ENCODE measurements at regions not wholly inside any gene's neighbourhood (a gene's known extent, or its start where the extent isn't known, plus 50 kb on each side); places are given as distances from the start of the nearest gene placed in this dataset.

DNA sequence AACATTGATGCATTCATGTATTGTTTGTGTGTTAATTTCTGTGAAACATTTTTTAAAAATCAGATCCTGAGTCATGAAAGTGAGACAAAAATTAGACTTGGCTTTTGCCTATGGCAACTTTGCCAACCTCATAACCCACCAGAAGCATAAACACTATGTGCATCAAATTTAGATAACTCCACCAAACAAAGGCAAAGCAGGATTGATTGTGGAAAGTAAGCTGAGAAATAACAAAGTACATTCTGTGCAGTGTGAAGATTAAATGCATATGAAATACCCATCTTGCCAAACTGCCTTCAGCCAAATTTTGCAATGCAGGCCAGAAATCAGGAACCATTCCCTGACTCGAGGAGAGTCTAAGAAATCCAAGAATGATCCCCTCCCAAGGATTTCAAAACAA, 493.4 kb downstream of the AJAP1 start:
- ATAC-seq = no peak
- Histone ChIP-seq H3K4me1 (ENCODE audit: insufficient read depth, low read length) (no peaks in the 10 kb centered on the region), H4K20me1 (ENCODE audit: low read length) (no peaks in the 10 kb centered on the region), H3K79me2 (ENCODE audit: low read length) (no peaks in the 10 kb centered on the region), H3K9me3 (ENCODE audit: low read length) (no peaks in the 10 kb centered on the region; the same call in 1 of the 2 replicates), H3K4me2 (ENCODE audit: low read length) (no peak overlapping the region), H3K36me3 (ENCODE audit: low read depth, low read length) (no peaks in the 10 kb centered on the region), H3F3A (ENCODE audit: low read length, unreplicated experiment) (no peaks in the 10 kb centered on the region), H3K27ac (ENCODE audit: low read length) (no peak overlapping the region), H3K4me3 (ENCODE audit: low read length) (no peak overlapping the region), H2AFZ (ENCODE audit: low read length) (no peak overlapping the region), H3K9me2 (replicated peaks; ENCODE audit: low read length) (no peaks in the 10 kb centered on the region), H3K9ac (ENCODE audit: low read length) (no peak overlapping the region), H3K27me3 (ENCODE audit: low read length) (no peaks in the 10 kb centered on the region)
- no peak for DNase-seq
- TF ChIP-seq EZH2 (IDR thresholded peaks at IDR 0.05; ENCODE audit: low read length, unreplicated experiment) = no peak
- intact Hi-C loops (cut with micrococcal nuclease) = no loop called here
- BruUV-seq (replicated peaks) = no TSS peak
- ChIA-PET POLR2A (ENCODE audit: unreplicated experiment) (no interaction called here), CTCF (no interaction called here)

DNA sequence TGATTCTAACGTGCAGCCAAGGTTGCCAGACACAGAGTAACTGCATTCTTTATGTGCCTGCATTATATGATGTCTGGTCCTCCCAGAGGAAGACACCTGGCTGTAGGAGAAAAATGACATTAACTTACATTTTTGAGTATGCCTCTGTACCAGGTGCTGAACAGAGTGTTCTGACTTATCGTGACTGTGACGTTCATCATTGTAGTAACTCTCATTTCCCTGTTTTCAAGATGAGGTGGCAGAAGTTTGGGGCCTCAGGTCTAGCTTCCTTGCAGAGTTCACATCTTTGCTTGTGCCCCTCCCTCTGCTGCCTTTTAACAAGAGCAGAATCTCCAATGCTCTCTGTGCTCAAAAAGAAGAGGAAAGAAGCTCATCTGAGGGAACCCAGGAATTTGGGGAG, 488.0 kb downstream of the AJAP1 start:
- no TSS peak for BruUV-seq (replicated peaks)
- Histone ChIP-seq H2AFZ (ENCODE audit: low read length) (no peak overlapping the region), H3K9ac (ENCODE audit: low read length) (no peak overlapping the region), H3K4me2 (ENCODE audit: low read length) (no peak overlapping the region), H4K20me1 (ENCODE audit: low read length) (no peaks in the 10 kb centered on the region), H3F3A (ENCODE audit: low read length, unreplicated experiment) (no peaks in the 10 kb centered on the region), H3K36me3 (ENCODE audit: low read depth, low read length) (no peaks in the 10 kb centered on the region), H3K27ac (ENCODE audit: low read length) (no peak overlapping the region), H3K4me3 (ENCODE audit: low read length) (no peak overlapping the region), H3K4me1 (ENCODE audit: insufficient read depth, low read length) (no peaks in the 10 kb centered on the region), H3K79me2 (ENCODE audit: low read length) (no peaks in the 10 kb centered on the region), H3K9me3 (ENCODE audit: low read length) (peaks cover 9% of the 10 kb centered on the region; the same call in 1 of the 2 replicates), H3K9me2 (replicated peaks; ENCODE audit: low read length) (no peaks in the 10 kb centered on the region), H3K27me3 (ENCODE audit: low read length) (peaks cover 3% of the 10 kb centered on the region; the same call in 1 of the 2 replicates)
- ATAC-seq (no peak), DNase-seq (no peak)
- intact Hi-C loops (cut with micrococcal nuclease) = no loop called here
- ChIA-PET CTCF (no interaction called here), POLR2A (ENCODE audit: unreplicated experiment) (no interaction called here)
- no peak for TF ChIP-seq EZH2 (IDR thresholded peaks at IDR 0.05; ENCODE audit: low read length, unreplicated experiment)

- Histone ChIP-seq H3K4me3 (ENCODE audit: low read length) (no peak overlapping the region), H3K4me2 (ENCODE audit: low read length) (no peak overlapping the region), H3K9me2 (replicated peaks; ENCODE audit: low read length) (no peaks in the 10 kb centered on the region), H3F3A (ENCODE audit: low read length, unreplicated experiment) (no peaks in the 10 kb centered on the region), H2AFZ (ENCODE audit: low read length) (no peak overlapping the region), H3K36me3 (ENCODE audit: low read depth, low read length) (no peaks in the 10 kb centered on the region), H4K20me1 (ENCODE audit: low read length) (no peaks in the 10 kb centered on the region), H3K79me2 (ENCODE audit: low read length) (no peaks in the 10 kb centered on the region), H3K4me1 (ENCODE audit: insufficient read depth, low read length) (no peaks in the 10 kb centered on the region), H3K9ac (ENCODE audit: low read length) (no peak overlapping the region), H3K27ac (ENCODE audit: low read length) (no peak overlapping the region), H3K27me3 (ENCODE audit: low read length) (peaks cover 3% of the 10 kb centered on the region; the same call in 1 of the 2 replicates), H3K9me3 (ENCODE audit: low read length) (peaks cover 9% of the 10 kb centered on the region; the same call in 1 of the 2 replicates)
- intact Hi-C loops (cut with micrococcal nuclease) = no loop called here
- TF ChIP-seq, protein P1, sequence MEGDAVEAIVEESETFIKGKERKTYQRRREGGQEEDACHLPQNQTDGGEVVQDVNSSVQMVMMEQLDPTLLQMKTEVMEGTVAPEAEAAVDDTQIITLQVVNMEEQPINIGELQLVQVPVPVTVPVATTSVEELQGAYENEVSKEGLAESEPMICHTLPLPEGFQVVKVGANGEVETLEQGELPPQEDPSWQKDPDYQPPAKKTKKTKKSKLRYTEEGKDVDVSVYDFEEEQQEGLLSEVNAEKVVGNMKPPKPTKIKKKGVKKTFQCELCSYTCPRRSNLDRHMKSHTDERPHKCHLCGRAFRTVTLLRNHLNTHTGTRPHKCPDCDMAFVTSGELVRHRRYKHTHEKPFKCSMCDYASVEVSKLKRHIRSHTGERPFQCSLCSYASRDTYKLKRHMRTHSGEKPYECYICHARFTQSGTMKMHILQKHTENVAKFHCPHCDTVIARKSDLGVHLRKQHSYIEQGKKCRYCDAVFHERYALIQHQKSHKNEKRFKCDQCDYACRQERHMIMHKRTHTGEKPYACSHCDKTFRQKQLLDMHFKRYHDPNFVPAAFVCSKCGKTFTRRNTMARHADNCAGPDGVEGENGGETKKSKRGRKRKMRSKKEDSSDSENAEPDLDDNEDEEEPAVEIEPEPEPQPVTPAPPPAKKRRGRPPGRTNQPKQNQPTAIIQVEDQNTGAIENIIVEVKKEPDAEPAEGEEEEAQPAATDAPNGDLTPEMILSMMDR (conservative IDR thresholded peaks at IDR 0.05; ENCODE audit: low read depth, low read length) = no peak
- TF ChIP-seq EZH2phosphoT487 (IDR thresholded peaks at IDR 0.05; ENCODE audit: borderline replicate concordance, low read length) (no peak), EZH2 (IDR thresholded peaks at IDR 0.05; ENCODE audit: low read length, unreplicated experiment) (no peak)
- POLR2A ChIA-PET (ENCODE audit: unreplicated experiment) = no interaction called here
- CTCF ChIA-PET = no interaction called here
- ATAC-seq (no peak), DNase-seq (no peak)
- no TSS peak for BruUV-seq (replicated peaks)
Observed at GRCh38 chr1:5141750-5142149, 487.3 kb downstream of the AJAP1 start.

DNA sequence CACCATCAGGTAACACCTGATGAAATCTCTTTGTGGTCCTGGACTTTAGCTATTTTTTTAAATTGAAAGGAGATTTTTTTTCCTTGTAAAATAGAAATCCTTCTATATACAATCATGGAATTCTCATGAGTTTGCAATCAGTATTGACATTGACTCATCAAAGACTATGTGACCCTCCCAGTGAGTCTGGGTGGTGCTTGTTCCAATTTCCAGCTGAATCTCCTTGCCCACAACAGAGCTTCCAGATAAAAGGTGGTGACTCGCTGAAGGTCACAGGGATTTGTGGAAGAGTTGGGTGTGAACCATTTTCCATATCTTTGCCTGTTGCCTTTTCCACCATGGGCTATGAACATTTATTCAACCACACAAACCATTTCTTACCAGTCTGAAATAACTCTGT, 486.6 kb downstream of the AJAP1 start:
- Histone ChIP-seq H3K27me3 (ENCODE audit: low read length) (peaks cover 3% of the 10 kb centered on the region; the same call in 1 of the 2 replicates), H3K9ac (ENCODE audit: low read length) (no peak overlapping the region), H2AFZ (ENCODE audit: low read length) (no peak overlapping the region), H4K20me1 (ENCODE audit: low read length) (no peaks in the 10 kb centered on the region), H3K4me2 (ENCODE audit: low read length) (no peak overlapping the region), H3K9me3 (ENCODE audit: low read length) (peaks cover 9% of the 10 kb centered on the region; the same call in 1 of the 2 replicates), H3K9me2 (replicated peaks; ENCODE audit: low read length) (no peaks in the 10 kb centered on the region), H3F3A (ENCODE audit: low read length, unreplicated experiment) (no peaks in the 10 kb centered on the region), H3K79me2 (ENCODE audit: low read length) (no peaks in the 10 kb centered on the region), H3K4me1 (ENCODE audit: insufficient read depth, low read length) (no peaks in the 10 kb centered on the region), H3K27ac (ENCODE audit: low read length) (no peak overlapping the region), H3K36me3 (ENCODE audit: low read depth, low read length) (no peaks in the 10 kb centered on the region), H3K4me3 (ENCODE audit: low read length) (no peak overlapping the region)
- ChIA-PET POLR2A (ENCODE audit: unreplicated experiment) (no interaction called here), CTCF (no interaction called here)
- intact Hi-C loops (cut with micrococcal nuclease) = no loop called here
- no TSS peak for BruUV-seq (replicated peaks)
- no peak for DNase-seq
- TF ChIP-seq EZH2 (IDR thresholded peaks at IDR 0.05; ENCODE audit: low read length, unreplicated experiment) = no peak
- TF ChIP-seq, protein P1 (conservative IDR thresholded peaks at IDR 0.05; ENCODE audit: low read depth, low read length) = no peak
- TF ChIP-seq EZH2phosphoT487 (IDR thresholded peaks at IDR 0.05; ENCODE audit: borderline replicate concordance, low read length) = no peak
- ATAC-seq = no peak
